GM23338 (cell line): ENCODE measurements at regions not wholly inside any gene's neighbourhood (a gene's known extent, or its start where the extent isn't known, plus 50 kb on each side); places are given as distances from the start of the nearest gene placed in this dataset.

Experiments
- CREB1 ChIP-seq: fragments of 250-450 bp; sonication (Bioruptor Pico); IDR thresholded peaks from 2 replicates; pipeline ENCODE4 v1.5.0; 2020; ENCODE audit warnings: low read depth, mild to moderate bottlenecking, moderate library complexity
- EZH2 ChIP-seq: fragments of 200-600 bp; sonication (generic); IDR thresholded peaks from one replicate; pipeline ENCODE4 v1.8.0; 2017; ENCODE audit warnings: antibody characterized with exemption, mild to moderate bottlenecking, low read depth; ENCODE audit not compliant: unreplicated experiment
- EZH2phosphoT487 ChIP-seq: fragments of 200-600 bp; sonication (generic); IDR thresholded peaks from one replicate; pipeline ENCODE4 v1.8.1; 2018; ENCODE audit warnings: antibody characterized with exemption; ENCODE audit not compliant: unreplicated experiment
- JUNB ChIP-seq: IDR thresholded peaks from one replicate; pipeline ENCODE4 v1.6.1; 2016; ENCODE audit warnings: antibody characterized with exemption; ENCODE audit not compliant: unreplicated experiment
- POLR2AphosphoS5 ChIP-seq: IDR thresholded peaks from 2 replicates; pipeline ENCODE4 v1.6.1; 2016; ENCODE audit warnings: antibody characterized with exemption, low read depth
- ZNF114 ChIP-seq: fragments of 250-450 bp; sonication (Bioruptor Pico); IDR thresholded peaks from 2 replicates; pipeline ENCODE4 v1.5.0; 2020; ENCODE audit warnings: mild to moderate bottlenecking, moderate library complexity
- TF ChIP-seq, protein P1 (sequence below), 2 experiments: fragments of 200-600 bp in 1 of 2; sonication (generic) in 1 of 2; conservative IDR thresholded peaks; 2 replicates each; pipeline versions ENCODE4 v1.5.1 to v1.6.1; 2016 to 2017; ENCODE audit warnings: antibody characterized with exemption in 2 of 2, low read depth in 2 of 2, mild to moderate bottlenecking in 2 of 2, moderate library complexity in 1 of 2
- TF ChIP-seq, protein P2 (sequence below): IDR thresholded peaks from one replicate; pipeline ENCODE4 v1.6.1; 2018; ENCODE audit warnings: antibody characterized with exemption; ENCODE audit not compliant: unreplicated experiment
- TF ChIP-seq, protein P3 (sequence below): IDR thresholded peaks from 2 replicates; pipeline ENCODE4 v1.6.1; 2016; ENCODE audit warnings: antibody characterized with exemption

DNA sequence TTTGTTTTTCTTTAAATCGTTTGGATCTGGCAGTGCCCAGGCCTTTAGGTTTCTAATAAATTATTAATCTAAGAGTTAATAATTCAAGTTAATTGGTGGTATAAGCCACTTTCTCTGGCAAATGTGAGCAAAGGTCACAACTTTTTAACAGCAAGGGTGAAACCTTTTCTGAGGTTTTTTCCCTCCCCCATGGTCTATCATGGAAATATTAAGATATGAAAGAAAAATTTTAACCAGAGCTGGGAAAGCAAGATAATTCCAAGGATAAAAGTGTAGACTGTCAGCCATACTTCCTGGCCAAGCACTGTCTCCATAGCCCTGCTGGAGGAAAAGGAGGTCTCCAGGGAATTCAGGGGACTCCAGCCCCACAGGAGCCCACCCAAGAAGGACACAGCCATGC, 341.2 kb downstream of the SETD4 start:
- TF ChIP-seq POLR2AphosphoS5 (no peak), EZH2 (no peak), EZH2phosphoT487 (no peak), ZNF114 (CRISPR knock-in tag) (no peak), JUNB (no peak), CREB1 (CRISPR knock-in tag) (no peak)
- TF ChIP-seq, protein P1, sequence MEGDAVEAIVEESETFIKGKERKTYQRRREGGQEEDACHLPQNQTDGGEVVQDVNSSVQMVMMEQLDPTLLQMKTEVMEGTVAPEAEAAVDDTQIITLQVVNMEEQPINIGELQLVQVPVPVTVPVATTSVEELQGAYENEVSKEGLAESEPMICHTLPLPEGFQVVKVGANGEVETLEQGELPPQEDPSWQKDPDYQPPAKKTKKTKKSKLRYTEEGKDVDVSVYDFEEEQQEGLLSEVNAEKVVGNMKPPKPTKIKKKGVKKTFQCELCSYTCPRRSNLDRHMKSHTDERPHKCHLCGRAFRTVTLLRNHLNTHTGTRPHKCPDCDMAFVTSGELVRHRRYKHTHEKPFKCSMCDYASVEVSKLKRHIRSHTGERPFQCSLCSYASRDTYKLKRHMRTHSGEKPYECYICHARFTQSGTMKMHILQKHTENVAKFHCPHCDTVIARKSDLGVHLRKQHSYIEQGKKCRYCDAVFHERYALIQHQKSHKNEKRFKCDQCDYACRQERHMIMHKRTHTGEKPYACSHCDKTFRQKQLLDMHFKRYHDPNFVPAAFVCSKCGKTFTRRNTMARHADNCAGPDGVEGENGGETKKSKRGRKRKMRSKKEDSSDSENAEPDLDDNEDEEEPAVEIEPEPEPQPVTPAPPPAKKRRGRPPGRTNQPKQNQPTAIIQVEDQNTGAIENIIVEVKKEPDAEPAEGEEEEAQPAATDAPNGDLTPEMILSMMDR (conservative IDR thresholded peaks at IDR 0.05; ENCODE audit: low read depth in 2 of 2), result no peak
- TF ChIP-seq, protein P2, sequence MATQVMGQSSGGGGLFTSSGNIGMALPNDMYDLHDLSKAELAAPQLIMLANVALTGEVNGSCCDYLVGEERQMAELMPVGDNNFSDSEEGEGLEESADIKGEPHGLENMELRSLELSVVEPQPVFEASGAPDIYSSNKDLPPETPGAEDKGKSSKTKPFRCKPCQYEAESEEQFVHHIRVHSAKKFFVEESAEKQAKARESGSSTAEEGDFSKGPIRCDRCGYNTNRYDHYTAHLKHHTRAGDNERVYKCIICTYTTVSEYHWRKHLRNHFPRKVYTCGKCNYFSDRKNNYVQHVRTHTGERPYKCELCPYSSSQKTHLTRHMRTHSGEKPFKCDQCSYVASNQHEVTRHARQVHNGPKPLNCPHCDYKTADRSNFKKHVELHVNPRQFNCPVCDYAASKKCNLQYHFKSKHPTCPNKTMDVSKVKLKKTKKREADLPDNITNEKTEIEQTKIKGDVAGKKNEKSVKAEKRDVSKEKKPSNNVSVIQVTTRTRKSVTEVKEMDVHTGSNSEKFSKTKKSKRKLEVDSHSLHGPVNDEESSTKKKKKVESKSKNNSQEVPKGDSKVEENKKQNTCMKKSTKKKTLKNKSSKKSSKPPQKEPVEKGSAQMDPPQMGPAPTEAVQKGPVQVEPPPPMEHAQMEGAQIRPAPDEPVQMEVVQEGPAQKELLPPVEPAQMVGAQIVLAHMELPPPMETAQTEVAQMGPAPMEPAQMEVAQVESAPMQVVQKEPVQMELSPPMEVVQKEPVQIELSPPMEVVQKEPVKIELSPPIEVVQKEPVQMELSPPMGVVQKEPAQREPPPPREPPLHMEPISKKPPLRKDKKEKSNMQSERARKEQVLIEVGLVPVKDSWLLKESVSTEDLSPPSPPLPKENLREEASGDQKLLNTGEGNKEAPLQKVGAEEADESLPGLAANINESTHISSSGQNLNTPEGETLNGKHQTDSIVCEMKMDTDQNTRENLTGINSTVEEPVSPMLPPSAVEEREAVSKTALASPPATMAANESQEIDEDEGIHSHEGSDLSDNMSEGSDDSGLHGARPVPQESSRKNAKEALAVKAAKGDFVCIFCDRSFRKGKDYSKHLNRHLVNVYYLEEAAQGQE, result no peak
- TF ChIP-seq, protein P3, sequence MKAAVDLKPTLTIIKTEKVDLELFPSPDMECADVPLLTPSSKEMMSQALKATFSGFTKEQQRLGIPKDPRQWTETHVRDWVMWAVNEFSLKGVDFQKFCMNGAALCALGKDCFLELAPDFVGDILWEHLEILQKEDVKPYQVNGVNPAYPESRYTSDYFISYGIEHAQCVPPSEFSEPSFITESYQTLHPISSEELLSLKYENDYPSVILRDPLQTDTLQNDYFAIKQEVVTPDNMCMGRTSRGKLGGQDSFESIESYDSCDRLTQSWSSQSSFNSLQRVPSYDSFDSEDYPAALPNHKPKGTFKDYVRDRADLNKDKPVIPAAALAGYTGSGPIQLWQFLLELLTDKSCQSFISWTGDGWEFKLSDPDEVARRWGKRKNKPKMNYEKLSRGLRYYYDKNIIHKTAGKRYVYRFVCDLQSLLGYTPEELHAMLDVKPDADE, result no peak
